ENCODE measurements at regions not wholly inside any gene's neighbourhood (a gene's known extent, or its start where the extent isn't known, plus 50 kb on each side); places are given as distances from the start of the nearest gene placed in this dataset.

- TF ChIP-seq CTCF (optimal IDR thresholded peaks at IDR 0.05 in 1 of 3, IDR thresholded peaks at IDR 0.05 in 1 of 3, conservative IDR thresholded peaks at IDR 0.05 in 1 of 3; ENCODE audit: extremely low read depth in 1 of 3, insufficient read depth in 2 of 3, low read length in 3 of 3) (no peak), EZH2 (IDR thresholded peaks at IDR 0.05; ENCODE audit: low read length) (no peak)
Measured at GRCh38 chr22:44372611-44373010, 59.9 kb upstream of the SHISAL1 start.
